GM18868 (cell line): ENCODE measurements at regions not wholly inside any gene's neighbourhood (a gene's known extent, or its start where the extent isn't known, plus 50 kb on each side); places are given as distances from the start of the nearest gene placed in this dataset.
"Not testable (repeated sequence)": the region's sequence is repeated elsewhere in the genome, so short reads cannot be mapped to it uniquely, and the experiment has no call there.

Experiments used
- ATAC-seq: cut with Tn5 transposase; IDR thresholded peaks from one replicate; pipeline ENCODE4 v1.9.1; 2021; ENCODE audit warnings: mild to moderate bottlenecking, moderate library complexity; ENCODE audit not compliant: unreplicated experiment

GRCh38 chr14:22358726-22359125 is 230.3 kb downstream of the DAD1 start:
- no peak for ATAC-seq

- ATAC-seq = not testable (repeated sequence)
These were observed 239.7 kb downstream of the DAD1 start for GRCh38 chr14:22349281-22349680.

- no peak for ATAC-seq
These were observed 244.4 kb downstream of the DAD1 start for GRCh38 chr14:22344673-22345072.

- ATAC-seq = not testable (repeated sequence)
These were observed 244.8 kb downstream of the DAD1 start for GRCh38 chr14:22344209-22344608.

- ATAC-seq = no peak
These were observed 248.0 kb downstream of the DAD1 start for GRCh38 chr14:22341049-22341448.

GRCh38 chr14:22338917-22339715 is 249.9 kb downstream of the DAD1 start:
- ATAC-seq = no peak

- ATAC-seq = no peak
These were observed 250.6 kb downstream of the DAD1 start for GRCh38 chr14:22338381-22338780.

- ATAC-seq = no peak
These were observed 251.1 kb downstream of the DAD1 start for GRCh38 chr14:22337938-22338337.

- ATAC-seq = no peak
These were observed 251.5 kb downstream of the DAD1 start for GRCh38 chr14:22337521-22337920.

- ATAC-seq = no peak
These were observed 253.0 kb downstream of the DAD1 start for GRCh38 chr14:22336031-22336430.

GRCh38 chr14:22334627-22335026 is 254.4 kb downstream of the DAD1 start:
- ATAC-seq = no peak

- ATAC-seq = no peak
These were observed 254.8 kb downstream of the DAD1 start for GRCh38 chr14:22334275-22334577.

- peak; percentile 77 for ATAC-seq
These were observed 255.4 kb downstream of the DAD1 start for GRCh38 chr14:22333422-22334274.

GRCh38 chr14:22332686-22333421 is 256.2 kb downstream of the DAD1 start:
- ATAC-seq = no peak

GRCh38 chr14:22329371-22329770 is 259.7 kb downstream of the DAD1 start:
- ATAC-seq = no peak

- ATAC-seq = no peak
These were observed 263.2 kb downstream of the DAD1 start for GRCh38 chr14:22325676-22326400.

GRCh38 chr14:22320362-22320750 is 268.7 kb downstream of the DAD1 start:
- ATAC-seq = no peak

GRCh38 chr14:22319526-22320361 is 269.3 kb downstream of the DAD1 start:
- ATAC-seq = peak; percentile 75

- ATAC-seq = no peak
These were observed 270.1 kb downstream of the DAD1 start for GRCh38 chr14:22318951-22319350.

GRCh38 chr14:22316473-22316872 is 272.6 kb downstream of the DAD1 start:
- no peak for ATAC-seq
